ENCODE measurements at regions not wholly inside any gene's neighbourhood (a gene's known extent, or its start where the extent isn't known, plus 50 kb on each side); places are given as distances from the start of the nearest gene placed in this dataset.

DNA sequence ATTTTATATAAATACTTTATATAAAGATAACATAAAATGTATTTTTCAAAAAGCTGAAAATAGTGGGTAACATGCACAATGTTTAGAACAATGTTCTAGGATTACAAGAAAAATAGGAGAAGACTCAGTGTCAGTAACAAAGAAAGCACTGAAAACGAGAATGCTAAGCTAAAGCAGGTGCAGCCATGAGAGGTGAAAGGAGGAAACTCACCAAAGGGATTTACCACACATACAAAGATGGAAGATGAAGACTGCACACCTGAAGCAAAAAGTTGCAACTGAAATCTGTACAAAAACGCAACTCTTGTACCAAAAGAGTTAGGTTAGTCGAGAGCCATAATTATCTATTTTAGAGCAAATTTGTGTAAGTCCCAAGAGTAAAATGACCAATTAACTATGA lies 1176.1 kb downstream of the LRFN5 start:
- DNase-seq (ENCODE audit: low read depth in 2 of 2) = no peak
- TF ChIP-seq, protein P1, sequence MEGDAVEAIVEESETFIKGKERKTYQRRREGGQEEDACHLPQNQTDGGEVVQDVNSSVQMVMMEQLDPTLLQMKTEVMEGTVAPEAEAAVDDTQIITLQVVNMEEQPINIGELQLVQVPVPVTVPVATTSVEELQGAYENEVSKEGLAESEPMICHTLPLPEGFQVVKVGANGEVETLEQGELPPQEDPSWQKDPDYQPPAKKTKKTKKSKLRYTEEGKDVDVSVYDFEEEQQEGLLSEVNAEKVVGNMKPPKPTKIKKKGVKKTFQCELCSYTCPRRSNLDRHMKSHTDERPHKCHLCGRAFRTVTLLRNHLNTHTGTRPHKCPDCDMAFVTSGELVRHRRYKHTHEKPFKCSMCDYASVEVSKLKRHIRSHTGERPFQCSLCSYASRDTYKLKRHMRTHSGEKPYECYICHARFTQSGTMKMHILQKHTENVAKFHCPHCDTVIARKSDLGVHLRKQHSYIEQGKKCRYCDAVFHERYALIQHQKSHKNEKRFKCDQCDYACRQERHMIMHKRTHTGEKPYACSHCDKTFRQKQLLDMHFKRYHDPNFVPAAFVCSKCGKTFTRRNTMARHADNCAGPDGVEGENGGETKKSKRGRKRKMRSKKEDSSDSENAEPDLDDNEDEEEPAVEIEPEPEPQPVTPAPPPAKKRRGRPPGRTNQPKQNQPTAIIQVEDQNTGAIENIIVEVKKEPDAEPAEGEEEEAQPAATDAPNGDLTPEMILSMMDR (IDR thresholded peaks at IDR 0.05; ENCODE audit: low read depth, low read length) = no peak
- no peak overlapping the region for H3K4me3 ChIP-seq (replicated peaks in 1 of 2; ENCODE audit: low read depth in 2 of 2, low read length in 2 of 2)

DNA sequence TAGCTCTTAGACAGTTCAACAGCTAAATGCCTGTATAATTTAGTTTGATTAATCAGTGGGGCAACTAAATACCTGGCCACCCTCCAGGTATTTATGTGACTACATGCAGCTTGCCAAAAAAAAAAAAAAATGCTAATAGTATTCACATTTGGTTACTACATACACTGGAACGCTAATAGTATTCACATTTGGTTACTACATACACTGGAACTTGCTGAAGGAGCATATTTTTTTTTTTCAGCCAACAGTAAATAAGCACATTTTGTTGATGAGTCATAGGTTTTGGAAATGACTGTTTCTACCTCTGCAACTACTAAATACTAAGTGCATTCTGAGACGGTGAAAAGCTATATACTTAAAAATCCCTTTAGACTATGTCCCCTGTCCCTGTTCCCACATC lies 1172.3 kb downstream of the LRFN5 start:
- no peak overlapping the region for H3K4me3 ChIP-seq (replicated peaks in 1 of 2; ENCODE audit: low read depth in 2 of 2, low read length in 2 of 2)
- DNase-seq (ENCODE audit: low read depth in 2 of 2) = peak; percentile 5 to 14
- TF ChIP-seq, protein P1 (IDR thresholded peaks at IDR 0.05; ENCODE audit: low read depth, low read length) = no peak

DNA sequence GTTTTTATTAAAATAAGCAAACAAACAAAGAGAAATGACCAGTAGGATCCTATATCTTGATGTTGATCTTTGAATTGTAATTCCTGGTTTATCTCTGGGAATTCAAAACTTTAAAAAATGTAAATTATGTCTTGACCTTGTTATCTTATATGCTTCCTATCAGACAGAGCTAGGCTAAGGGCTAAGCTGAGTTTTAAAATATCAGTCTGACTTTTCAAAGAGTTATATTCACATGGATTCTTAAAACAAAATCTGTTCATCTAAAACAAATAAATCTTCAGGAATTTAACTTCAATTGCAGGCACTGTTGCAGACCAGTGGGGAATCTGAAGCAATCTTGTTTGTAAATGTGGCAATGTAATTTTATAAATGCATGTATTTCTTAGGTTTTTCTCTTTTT lies 1144.1 kb downstream of the LRFN5 start:
- TF ChIP-seq, protein P1 (IDR thresholded peaks at IDR 0.05; ENCODE audit: low read depth, low read length) = no peak
- H3K4me3 ChIP-seq (replicated peaks in 1 of 2; ENCODE audit: low read depth in 2 of 2, low read length in 2 of 2) = no peak overlapping the region
- DNase-seq (ENCODE audit: low read depth in 2 of 2) = no peak

DNA sequence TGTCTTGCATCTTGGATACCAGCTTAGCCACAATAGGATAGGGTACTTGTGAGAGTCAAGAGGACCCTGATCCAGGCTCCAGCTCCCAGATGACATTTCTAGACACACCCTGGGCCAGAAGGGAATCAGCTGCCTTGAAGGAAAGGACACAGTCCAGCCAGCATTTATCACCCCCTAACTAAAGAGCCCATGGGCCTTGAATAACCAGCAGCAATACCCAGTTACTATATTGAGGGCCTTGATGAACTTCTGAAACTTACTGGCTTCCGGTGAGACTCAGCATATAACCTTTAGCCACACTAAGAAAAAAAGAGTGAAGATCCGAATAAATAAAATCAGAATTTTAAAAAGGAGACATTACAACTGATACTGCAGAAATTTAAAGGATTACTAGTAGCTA lies 1135.4 kb downstream of the LRFN5 start:
- DNase-seq (ENCODE audit: low read depth in 2 of 2) = no peak
- no peak overlapping the region for H3K4me3 ChIP-seq (replicated peaks in 1 of 2; ENCODE audit: low read depth in 2 of 2, low read length in 2 of 2)
- TF ChIP-seq, protein P1 (IDR thresholded peaks at IDR 0.05; ENCODE audit: low read depth, low read length) = no peak

DNA sequence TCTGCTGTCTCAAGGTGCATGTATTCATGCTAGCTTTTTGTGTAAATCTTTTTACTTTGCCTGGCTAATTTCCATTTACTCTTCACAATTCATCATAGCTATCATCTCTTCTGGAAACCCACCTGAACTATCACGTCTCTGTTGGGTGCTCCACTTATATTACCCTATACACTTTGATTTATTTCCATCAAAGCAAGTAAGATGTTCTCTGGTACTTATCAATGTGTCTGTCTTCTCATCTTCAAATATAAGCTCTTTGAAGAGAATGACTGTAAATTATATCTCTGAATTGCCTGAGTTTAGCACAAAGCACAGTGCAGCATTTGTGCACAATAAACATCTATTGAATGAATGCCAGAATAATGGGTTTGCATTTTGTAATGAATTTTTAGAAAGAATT lies 1129.7 kb downstream of the LRFN5 start:
- TF ChIP-seq, protein P1 (IDR thresholded peaks at IDR 0.05; ENCODE audit: low read depth, low read length) = no peak
- no peak for DNase-seq (ENCODE audit: low read depth in 2 of 2)
- H3K4me3 ChIP-seq (replicated peaks in 1 of 2; ENCODE audit: low read depth in 2 of 2, low read length in 2 of 2) = no peak overlapping the region

DNA sequence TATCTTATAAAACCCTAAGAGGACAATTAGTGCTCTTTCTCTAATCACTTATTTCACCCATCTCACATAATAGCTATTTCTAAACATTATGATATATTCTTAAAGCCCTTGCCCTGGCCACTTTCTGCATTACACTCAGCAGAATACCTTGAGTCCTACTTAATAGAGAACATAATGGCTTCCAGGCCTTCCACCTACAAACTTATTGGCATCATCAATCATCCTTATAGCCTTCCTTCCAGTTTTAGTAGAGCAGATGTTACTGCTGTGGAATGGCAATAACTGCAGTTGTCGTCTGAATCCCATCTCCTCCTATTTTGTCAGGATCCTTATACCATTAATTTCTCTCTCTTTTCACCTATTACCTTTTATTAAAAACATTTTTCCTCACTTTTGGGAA lies 1127.4 kb downstream of the LRFN5 start:
- TF ChIP-seq, protein P1 (IDR thresholded peaks at IDR 0.05; ENCODE audit: low read depth, low read length) = no peak
- H3K4me3 ChIP-seq (replicated peaks in 1 of 2; ENCODE audit: low read depth in 2 of 2, low read length in 2 of 2) = no peak overlapping the region
- no peak for DNase-seq (ENCODE audit: low read depth in 2 of 2)

DNA sequence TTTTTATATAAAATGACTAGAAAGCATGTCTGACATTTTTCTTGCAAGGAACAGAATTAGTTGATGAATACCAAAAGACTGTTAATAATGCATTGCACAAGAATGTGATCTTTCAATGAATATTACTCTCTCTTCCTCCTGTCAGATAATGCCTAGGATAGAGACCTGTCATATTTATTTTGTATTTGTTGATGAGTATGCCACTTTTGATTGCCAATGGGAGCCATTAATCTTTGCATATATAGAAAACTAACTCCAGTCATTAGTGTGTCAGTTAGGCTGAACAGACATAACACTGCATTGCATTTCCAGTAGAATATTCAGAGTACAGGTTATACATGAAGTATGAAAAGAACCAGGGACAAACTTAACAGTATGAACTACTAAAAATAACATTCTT lies 1125.3 kb downstream of the LRFN5 start:
- no peak for DNase-seq (ENCODE audit: low read depth in 2 of 2)

More for the DNA sequence above, 1125.3 kb downstream of the LRFN5 start:
- TF ChIP-seq, protein P1 (IDR thresholded peaks at IDR 0.05; ENCODE audit: low read depth, low read length) = no peak
- no peak overlapping the region for H3K4me3 ChIP-seq (replicated peaks in 1 of 2; ENCODE audit: low read depth in 2 of 2, low read length in 2 of 2)
